ENCODE measurements at regions not wholly inside any gene's neighbourhood (a gene's known extent, or its start where the extent isn't known, plus 50 kb on each side); places are given as distances from the start of the nearest gene placed in this dataset.

DNA sequence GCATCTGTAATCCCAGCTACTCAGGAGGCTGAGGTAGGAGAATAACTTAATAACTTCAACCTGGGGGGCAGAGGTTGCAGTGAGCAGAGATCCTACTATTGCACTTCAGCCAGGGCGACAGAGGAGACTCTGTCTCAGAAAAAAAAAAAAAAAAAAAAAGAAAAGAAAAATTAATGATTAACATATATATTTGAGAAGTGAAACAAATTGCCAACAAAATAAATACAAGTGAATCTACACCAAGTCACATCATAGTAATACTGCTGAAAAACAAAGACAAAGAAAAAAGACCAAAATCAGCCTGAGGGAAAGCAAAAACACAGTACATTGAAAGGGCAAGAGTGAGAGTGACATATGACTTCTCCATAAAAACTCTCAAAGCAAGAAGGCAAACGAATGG, 123.7 kb downstream of the CASP12 start:
- in situ Hi-C loops (cut with HindIII; ENCODE audit: extremely low pct_ligation_motif_present, low pct_unique_long_range_greater_than_20kb): no loop called here
- no peaks in the 10 kb centered on the region for H4K20me1 ChIP-seq (ENCODE audit: insufficient read depth, low read length)
- no peaks in the 10 kb centered on the region for H3K79me2 ChIP-seq (ENCODE audit: insufficient read depth, low read length)
- no peak for FAIRE-seq
- no peak overlapping the region for H2AFZ ChIP-seq (ENCODE audit: low read length)
- TF ChIP-seq ZNF276 (CRISPR knock-in tag; IDR thresholded peaks at IDR 0.05; ENCODE audit: low read depth): no peak
- TF ChIP-seq ZNF317 (CRISPR knock-in tag; IDR thresholded peaks at IDR 0.05): peak; percentile 40; the same call in 1 of the 2 replicates
- WGBS (ENCODE audit: low lambda C conversion rate): 1% methylated on average over 2 of the region's 2 CpGs
- no peak overlapping the region for H3K27ac ChIP-seq (ENCODE audit: extremely low read length, insufficient read depth, low read length)
- CTCF ChIA-PET (ENCODE audit: low intra/inter-chr PET ratio, low total read pairs): no interaction called here
- no peak overlapping the region for H3K4me3 ChIP-seq (replicated peaks in 1 of 3; ENCODE audit: insufficient read depth in 1 of 3, low read depth in 2 of 3, low read length in 3 of 3)
- no peak overlapping the region for H3K4me2 ChIP-seq (ENCODE audit: low read depth, low read length)
- no TSS peak for BruUV-seq (replicated peaks)
- POLR2A ChIA-PET: no interaction called here
- no peaks in the 10 kb centered on the region for H3K4me1 ChIP-seq (ENCODE audit: insufficient read depth, low read length)
- H3K27me3 ChIP-seq (ENCODE audit: control insufficient read depth in 1 of 2, insufficient read depth in 2 of 2, low read length in 2 of 2): no peaks in the 10 kb centered on the region
- H3K36me3 ChIP-seq (replicated peaks in 1 of 2; ENCODE audit: control insufficient read depth in 1 of 2, insufficient read depth in 2 of 2, low read length in 2 of 2): no peaks in the 10 kb centered on the region
- intact Hi-C loops (cut with micrococcal nuclease; ENCODE audit: unreplicated experiment): no loop called here
- no peak overlapping the region for H3K9ac ChIP-seq (ENCODE audit: insufficient read depth, low read depth, low read length)
- ATAC-seq: no peak
- DNase-seq (ENCODE audit: low spot score): no peak
- H3K9me3 ChIP-seq (ENCODE audit: low read length): no peaks in the 10 kb centered on the region

DNA sequence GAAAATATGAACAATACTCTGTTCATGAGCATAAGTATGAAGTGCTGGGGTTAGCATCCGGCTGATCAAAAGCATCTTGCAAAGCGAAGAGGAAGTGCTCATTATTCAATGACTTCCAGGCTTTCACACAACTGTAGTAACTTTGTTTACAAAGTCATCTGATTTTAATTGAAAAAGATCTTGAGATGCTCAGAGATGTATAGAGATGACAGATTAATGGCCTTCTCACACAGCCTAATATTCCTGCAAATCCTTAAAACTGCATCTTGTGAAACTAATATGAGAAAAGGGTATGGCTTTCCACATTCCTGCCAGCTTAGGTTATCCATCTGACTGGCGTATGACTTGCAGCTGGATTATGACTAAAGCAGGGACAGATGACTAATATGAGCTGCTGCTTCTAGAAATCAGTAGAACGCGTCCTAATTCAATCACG, 125.4 kb downstream of the CASP12 start:
- ATAC-seq: no peak

More for the DNA sequence above, 125.4 kb downstream of the CASP12 start:
- DNase-seq (ENCODE audit: low spot score) (no peak), FAIRE-seq (no peak)
- Histone ChIP-seq H3K9ac (ENCODE audit: insufficient read depth, low read depth, low read length) (no peak overlapping the region), H3K9me3 (ENCODE audit: low read length) (no peaks in the 10 kb centered on the region), H3K27me3 (ENCODE audit: control insufficient read depth in 1 of 2, insufficient read depth in 2 of 2, low read length in 2 of 2) (no peaks in the 10 kb centered on the region), H3K36me3 (replicated peaks in 1 of 2; ENCODE audit: control insufficient read depth in 1 of 2, insufficient read depth in 2 of 2, low read length in 2 of 2) (no peaks in the 10 kb centered on the region), H4K20me1 (ENCODE audit: insufficient read depth, low read length) (no peaks in the 10 kb centered on the region), H3K27ac (ENCODE audit: extremely low read length, insufficient read depth, low read length) (no peak overlapping the region), H3K4me2 (ENCODE audit: low read depth, low read length) (no peak overlapping the region), H3K79me2 (ENCODE audit: insufficient read depth, low read length) (no peaks in the 10 kb centered on the region), H2AFZ (ENCODE audit: low read length) (no peak overlapping the region), H3K4me1 (ENCODE audit: insufficient read depth, low read length) (no peaks in the 10 kb centered on the region), H3K4me3 (replicated peaks in 1 of 3; ENCODE audit: insufficient read depth in 1 of 3, low read depth in 2 of 3, low read length in 3 of 3) (no peak overlapping the region)
- intact Hi-C loops (cut with micrococcal nuclease; ENCODE audit: unreplicated experiment) (no loop called here), in situ Hi-C loops (cut with HindIII; ENCODE audit: extremely low pct_ligation_motif_present, low pct_unique_long_range_greater_than_20kb) (no loop called here)
- WGBS (ENCODE audit: low lambda C conversion rate): 21% methylated on average over 6 of the region's 6 CpGs
- TF ChIP-seq MZF1 (CRISPR knock-in tag; IDR thresholded peaks at IDR 0.05; ENCODE audit: borderline replicate concordance) (no peak), JDP2 (CRISPR knock-in tag; IDR thresholded peaks at IDR 0.05; ENCODE audit: borderline replicate concordance) (no peak), SOX6 (IDR thresholded peaks at IDR 0.05) (no peak), SOX6 (CRISPR knock-in tag; IDR thresholded peaks at IDR 0.05) (no peak), WIZ (CRISPR knock-in tag; IDR thresholded peaks at IDR 0.05) (no peak), ZSCAN29 (CRISPR knock-in tag; conservative IDR thresholded peaks at IDR 0.05) (no peak)
- TF ChIP-seq, protein P1, sequence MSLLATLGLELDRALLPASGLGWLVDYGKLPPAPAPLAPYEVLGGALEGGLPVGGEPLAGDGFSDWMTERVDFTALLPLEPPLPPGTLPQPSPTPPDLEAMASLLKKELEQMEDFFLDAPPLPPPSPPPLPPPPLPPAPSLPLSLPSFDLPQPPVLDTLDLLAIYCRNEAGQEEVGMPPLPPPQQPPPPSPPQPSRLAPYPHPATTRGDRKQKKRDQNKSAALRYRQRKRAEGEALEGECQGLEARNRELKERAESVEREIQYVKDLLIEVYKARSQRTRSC (CRISPR knock-in tag; IDR thresholded peaks at IDR 0.05; ENCODE audit: low read depth): no peak
- ChIA-PET CTCF (ENCODE audit: low intra/inter-chr PET ratio, low total read pairs) (no interaction called here), POLR2A (no interaction called here)
- BruUV-seq (replicated peaks): no TSS peak
